Lower lobe of right lung (tissue), 2 donors: ENCODE measurements at regions not wholly inside any gene's neighbourhood (a gene's known extent, or its start where the extent isn't known, plus 50 kb on each side); places are given as distances from the start of the nearest gene placed in this dataset.

ENCODE experiments used
- ATAC-seq, 2 donors: fragments of 200-7000 bp; cut with Tn5 transposase; one replicate each; pipeline ENCODE4 v1.9.1; 2020 to 2022; ENCODE audit warnings: mild to moderate bottlenecking in 2 of 2, moderate library complexity in 2 of 2
- DNase-seq: peaks from one replicate; pipeline ENCODE4 v3.0.0-alpha.2; 2020
- H3K27ac ChIP-seq: fragments of 200-600 bp; one replicate; pipeline ENCODE4 v1.8.0; 2022
- H3K27me3 ChIP-seq: fragments of 200-600 bp; one replicate; pipeline ENCODE4 v1.8.0; 2022; ENCODE audit warnings: low read depth
- H3K36me3 ChIP-seq: fragments of 200-600 bp; one replicate; pipeline ENCODE4 v1.8.0; 2022; ENCODE audit warnings: mild to moderate bottlenecking
- H3K4me1 ChIP-seq: fragments of 200-600 bp; one replicate; pipeline ENCODE4 v1.8.0; 2022
- H3K4me3 ChIP-seq: fragments of 200-600 bp; one replicate; pipeline ENCODE4 v1.8.0; 2022; ENCODE audit warnings: mild to moderate bottlenecking
- H3K9me3 ChIP-seq: fragments of 200-600 bp; one replicate; pipeline ENCODE4 v1.8.0; 2022
- CTCF ChIP-seq: fragments of 200-600 bp; IDR thresholded peaks from one replicate; pipeline ENCODE4 v1.8.0; 2022; ENCODE audit warnings: antibody characterized with exemption, mild to moderate bottlenecking
- intact Hi-C: fragments of 100-400 bp; cut with DNase I; formaldehyde crosslinking; loops from one replicate; pipeline ENCODE4 v1.11.0; 2022
- donor health status: DM: no; HTN: yes; CAD: no; lungs with severe emphysema.

DNA sequence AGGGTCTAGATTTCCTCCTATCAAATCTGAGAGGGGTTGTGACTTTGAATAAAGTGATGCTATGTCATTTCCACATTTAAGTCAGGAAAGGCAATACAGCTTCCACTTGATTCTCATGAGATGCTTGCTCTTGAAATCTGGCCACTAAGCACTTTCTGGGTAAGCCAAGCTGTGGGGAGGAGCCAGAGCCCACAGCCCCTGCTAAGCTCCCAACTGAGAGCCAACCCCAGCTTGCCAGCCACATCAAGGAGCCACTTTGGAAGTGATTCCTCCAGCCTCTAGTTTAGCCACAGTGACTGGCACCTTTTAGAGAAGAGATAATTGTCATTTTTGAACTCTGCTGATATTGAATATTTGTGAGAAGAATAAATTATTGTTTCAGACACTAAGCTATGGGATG lies 1441.5 kb upstream of the IGFBP7 start:
- ATAC-seq (no peak), DNase-seq (no peak)
- no peaks in the 10 kb centered on the region for H3K4me1 ChIP-seq
- no peak overlapping the region for H3K4me3 ChIP-seq
- intact Hi-C loops = no loop called here
- H3K9me3 ChIP-seq = no peaks in the 10 kb centered on the region
- no peak for TF ChIP-seq CTCF
- no peaks in the 10 kb centered on the region for H3K27me3 ChIP-seq
- no peak overlapping the region for H3K27ac ChIP-seq
- H3K36me3 ChIP-seq = no peaks in the 10 kb centered on the region

DNA sequence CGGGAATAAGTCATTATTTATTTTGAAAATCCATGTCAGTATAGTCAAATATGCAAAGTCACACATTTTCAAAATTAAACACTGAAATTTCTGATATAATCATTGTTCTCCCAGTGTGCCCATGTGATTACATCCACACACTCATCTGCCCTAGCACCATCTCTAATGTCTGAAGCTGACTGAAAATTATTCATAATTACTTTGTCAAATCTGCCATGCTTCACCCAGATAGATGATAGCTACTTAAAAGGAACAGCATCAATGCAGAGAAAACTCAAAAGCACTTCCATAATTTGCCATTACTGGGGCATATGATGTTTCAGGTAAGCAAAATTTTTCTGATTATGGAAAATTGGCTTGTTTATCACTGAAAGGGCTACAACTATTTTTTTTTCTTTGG lies 1433.3 kb upstream of the IGFBP7 start:
- intact Hi-C loops = no loop called here
- Histone ChIP-seq H3K36me3 (no peaks in the 10 kb centered on the region), H3K9me3 (no peaks in the 10 kb centered on the region), H3K27ac (no peak overlapping the region), H3K4me3 (no peak overlapping the region), H3K4me1 (no peaks in the 10 kb centered on the region), H3K27me3 (no peaks in the 10 kb centered on the region)
- ATAC-seq (no peak), DNase-seq (no peak)
- TF ChIP-seq CTCF = no peak

- H3K9me3 ChIP-seq = no peaks in the 10 kb centered on the region
- H3K27me3 ChIP-seq = no peaks in the 10 kb centered on the region
- DNase-seq = no peak
- no peak for TF ChIP-seq CTCF
- H3K4me1 ChIP-seq = no peaks in the 10 kb centered on the region
- no peak overlapping the region for H3K27ac ChIP-seq
- intact Hi-C loops = no loop called here
- no peak for ATAC-seq
- no peaks in the 10 kb centered on the region for H3K36me3 ChIP-seq
- H3K4me3 ChIP-seq = no peak overlapping the region
Observed at GRCh38 chr4:58541926-58542325, 1431.7 kb upstream of the IGFBP7 start.

GRCh38 chr4:58522765-58523382 lies 1412.7 kb upstream of the IGFBP7 start:
- Histone ChIP-seq H3K9me3 (no peaks in the 10 kb centered on the region), H3K27ac (no peak overlapping the region), H3K4me1 (no peaks in the 10 kb centered on the region), H3K4me3 (no peak overlapping the region), H3K36me3 (no peaks in the 10 kb centered on the region), H3K27me3 (no peaks in the 10 kb centered on the region)
- no peak for TF ChIP-seq CTCF
- intact Hi-C loops = no loop called here
- ATAC-seq = no peak
- no peak for DNase-seq

GRCh38 chr4:58515226-58515625 lies 1405.0 kb upstream of the IGFBP7 start:
- Histone ChIP-seq H3K27ac (no peak overlapping the region), H3K9me3 (no peaks in the 10 kb centered on the region), H3K4me3 (no peak overlapping the region), H3K4me1 (no peaks in the 10 kb centered on the region), H3K36me3 (no peaks in the 10 kb centered on the region), H3K27me3 (no peaks in the 10 kb centered on the region)
- TF ChIP-seq CTCF = no peak
- intact Hi-C loops = no loop called here
- ATAC-seq = no peak
- DNase-seq = no peak

DNA sequence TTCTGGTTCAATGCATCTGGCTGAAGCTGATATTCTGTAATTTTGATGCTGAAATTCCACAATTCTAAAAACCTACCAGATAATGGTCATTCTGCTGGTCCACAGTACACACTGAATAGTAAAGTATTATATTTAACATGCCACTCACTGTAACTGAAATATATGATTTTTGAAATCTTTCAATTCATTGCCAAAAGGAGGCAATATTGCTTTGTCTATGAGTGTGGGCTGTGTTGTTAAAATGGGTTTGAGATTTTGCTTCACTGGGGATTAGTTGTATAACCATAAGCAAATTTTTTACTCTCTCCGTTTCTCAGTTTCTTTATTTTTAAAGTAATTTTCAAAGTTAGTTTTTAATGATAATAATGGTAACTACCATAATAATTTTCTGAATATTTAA lies 1404.1 kb upstream of the IGFBP7 start:
- ATAC-seq (no peak), DNase-seq (no peak)
- no peaks in the 10 kb centered on the region for H3K4me1 ChIP-seq
- H3K9me3 ChIP-seq = no peaks in the 10 kb centered on the region
- no peaks in the 10 kb centered on the region for H3K27me3 ChIP-seq
- H3K27ac ChIP-seq = no peak overlapping the region
- H3K4me3 ChIP-seq = no peak overlapping the region
- TF ChIP-seq CTCF = no peak
- intact Hi-C loops = no loop called here
- H3K36me3 ChIP-seq = no peaks in the 10 kb centered on the region
